Testis (tissue), 2 donors: ENCODE measurements at regions not wholly inside any gene's neighbourhood (a gene's known extent, or its start where the extent isn't known, plus 50 kb on each side); places are given as distances from the start of the nearest gene placed in this dataset.

Source experiments
- DNase-seq: peaks from one replicate; pipeline ENCODE4 v3.0.0-alpha.2; 2019
- H3K27ac ChIP-seq, 2 donors: fragments of 200-600 bp; sonication (generic); one replicate each; pipeline ENCODE4 v1.5.1; 2019
- H3K27me3 ChIP-seq: fragments of 200-600 bp; sonication (generic); one replicate; pipeline ENCODE4 v1.5.1; 2019
- H3K36me3 ChIP-seq: fragments of 200-600 bp; sonication (generic); one replicate; pipeline ENCODE4 v1.5.1; 2017; ENCODE audit warnings: low read depth; ENCODE audit errors: missing control alignments
- H3K4me1 ChIP-seq: fragments of 200-600 bp; sonication (generic); one replicate; pipeline ENCODE4 v1.5.1; 2019
- H3K4me3 ChIP-seq, 2 donors: fragments of 200-600 bp; sonication (generic); one replicate each; pipeline ENCODE4 v1.5.1; 2017 to 2019
- H3K9me3 ChIP-seq: fragments of 200-600 bp; sonication (generic); one replicate; pipeline ENCODE4 v1.5.1; 2017
- CTCF ChIP-seq, 3 experiments: fragments of 450-650 bp in 2 of 3; fragments of 200-600 bp in 1 of 3; sonication (generic) in 1 of 3; IDR thresholded peaks; one replicate each; pipeline ENCODE4 v1.5.1; 2016 to 2019; ENCODE audit warnings: antibody characterized with exemption in 3 of 3, mild to moderate bottlenecking in 2 of 3, moderate library complexity in 1 of 3
- POLR2A ChIP-seq: fragments of 450-650 bp; IDR thresholded peaks from one replicate; pipeline ENCODE4 v1.6.1; 2017; ENCODE audit warnings: antibody characterized with exemption, mild to moderate bottlenecking, moderate library complexity
- WGBS, 2 donors: methylation state at CpG; one replicate each; pipeline ENCODE4 v1.1.5; 2018; 5-methylcytosine and 5-hydroxymethylcytosine counted together
- intact Hi-C: fragments of 100-400 bp; cut with DNase I; formaldehyde crosslinking; loops from one replicate; pipeline ENCODE4 v1.15.1; 2023; ENCODE audit warnings: low total_unique reads

- H3K27me3 ChIP-seq = no peaks in the 10 kb centered on the region
- no peak overlapping the region for H3K4me3 ChIP-seq
- H3K27ac ChIP-seq = no peak overlapping the region
- TF ChIP-seq POLR2A (no peak), CTCF (IDR thresholded peaks at IDR 0.05) (no peak)
- DNase-seq = no peak
- no peaks in the 10 kb centered on the region for H3K9me3 ChIP-seq
- no peaks in the 10 kb centered on the region for H3K36me3 ChIP-seq
- peaks cover 12% of the 10 kb centered on the region for H3K4me1 ChIP-seq
- intact Hi-C loops = no loop called here
- 86 to 88% methylated on average over 3 of the region's 3 CpGs for WGBS, 2 donors
Measured at GRCh38 chr11:127440616-127441015, 440.0 kb upstream of the KIRREL3 start.

- H3K36me3 ChIP-seq = no peaks in the 10 kb centered on the region
- H3K27ac ChIP-seq = no peak overlapping the region
- no peak overlapping the region for H3K4me3 ChIP-seq
- intact Hi-C loops = no loop called here
- 81 to 83% methylated on average over 3 of the region's 3 CpGs for WGBS, 2 donors
- no peak for TF ChIP-seq POLR2A
- TF ChIP-seq CTCF (IDR thresholded peaks at IDR 0.05) = no peak
- H3K4me1 ChIP-seq = no peaks in the 10 kb centered on the region
- H3K9me3 ChIP-seq = no peaks in the 10 kb centered on the region
- DNase-seq = no peak
- no peaks in the 10 kb centered on the region for H3K27me3 ChIP-seq
Measured at GRCh38 chr11:127425281-127425680, 424.7 kb upstream of the KIRREL3 start.

- intact Hi-C loops = no loop called here
- 90 to 92% methylated on average over 2 of the region's 2 CpGs for WGBS, 2 donors
- DNase-seq = no peak
Measured at GRCh38 chr11:127424661-127425060, 424.1 kb upstream of the KIRREL3 start.

GRCh38 chr11:127420139-127420538 lies 419.6 kb upstream of the KIRREL3 start:
- DNase-seq = no peak
- TF ChIP-seq POLR2A (no peak), CTCF (IDR thresholded peaks at IDR 0.05) (no peak)
- Histone ChIP-seq H3K27me3 (no peaks in the 10 kb centered on the region), H3K4me1 (no peaks in the 10 kb centered on the region), H3K4me3 (no peak overlapping the region), H3K9me3 (no peaks in the 10 kb centered on the region), H3K36me3 (no peaks in the 10 kb centered on the region), H3K27ac (no peak overlapping the region)
- intact Hi-C loops = no loop called here

More at GRCh38 chr11:127424661-127425060, 424.1 kb upstream of the KIRREL3 start:
- Histone ChIP-seq H3K36me3 (no peaks in the 10 kb centered on the region), H3K4me1 (no peaks in the 10 kb centered on the region), H3K9me3 (no peaks in the 10 kb centered on the region), H3K27me3 (no peaks in the 10 kb centered on the region), H3K4me3 (no peak overlapping the region), H3K27ac (no peak overlapping the region)
- TF ChIP-seq POLR2A (no peak), CTCF (IDR thresholded peaks at IDR 0.05) (no peak)

- 91% methylated on average over 11 of the region's 11 CpGs; no CpG with 5 or more reads in 1 of the 2 donors for WGBS, 2 donors
- Histone ChIP-seq H3K9me3 (no peaks in the 10 kb centered on the region), H3K36me3 (no peaks in the 10 kb centered on the region), H3K4me1 (no peaks in the 10 kb centered on the region), H3K27ac (no peak overlapping the region), H3K4me3 (no peak overlapping the region), H3K27me3 (no peaks in the 10 kb centered on the region)
- intact Hi-C loops = no loop called here
- TF ChIP-seq POLR2A = no peak
- no peak for TF ChIP-seq CTCF (IDR thresholded peaks at IDR 0.05)
- no peak for DNase-seq
Measured at GRCh38 chr11:127412722-127413380, 412.3 kb upstream of the KIRREL3 start.
